H1 (cell line): ENCODE measurements at regions not wholly inside any gene's neighbourhood (a gene's known extent, or its start where the extent isn't known, plus 50 kb on each side); places are given as distances from the start of the nearest gene placed in this dataset.

Source experiments
- ASH2L ChIP-seq: fragments of 200-600, 300-600 bp; sonication (generic); IDR thresholded peaks from one replicate; pipeline ENCODE4 v1.7.1; 2017; ENCODE audit warnings: low read length
- EGR1 ChIP-seq: IDR thresholded peaks from 2 replicates; pipeline ENCODE4 v1.6.1; 2011; ENCODE audit warnings: low read depth, low read length, borderline replicate concordance
- EP300 ChIP-seq, 2 experiments: IDR thresholded peaks; 1 replicate in 1 of 2; 2 replicates in 1 of 2; pipeline ENCODE4 v1.6.1; 2011 to 2012; ENCODE audit warnings: low read depth in 2 of 2, low read length in 2 of 2, mild to moderate bottlenecking in 2 of 2, borderline replicate concordance in 1 of 2, inconsistent platforms in 1 of 2, moderate library complexity in 1 of 2
- EZH2 ChIP-seq: fragments of 200-600 bp; sonication (generic); IDR thresholded peaks from 2 replicates; pipeline ENCODE4 v1.7.1; 2012; ENCODE audit warnings: low read depth, mild to moderate bottlenecking, moderate library complexity, low read length, inconsistent platforms; ENCODE audit not compliant: severe bottlenecking
- HDAC2 ChIP-seq, 2 experiments: fragments of 300-600 bp in 1 of 2; sonication (generic) in 1 of 2; IDR thresholded peaks; 2 replicates each; pipeline ENCODE4 v1.6.1; 2011 to 2012; ENCODE audit warnings: low read depth in 2 of 2, low read length in 2 of 2, mild to moderate bottlenecking in 2 of 2, moderate library complexity in 2 of 2, borderline replicate concordance in 1 of 2, inconsistent platforms in 1 of 2
- MAFK ChIP-seq: IDR thresholded peaks from 2 replicates; pipeline ENCODE4 v1.6.1; 2012; ENCODE audit warnings: low read depth, mild to moderate bottlenecking, improper control_type of control experiment, low read length
- POLR2A ChIP-seq, 2 experiments: IDR thresholded peaks; 1 replicate in 1 of 2; 2 replicates in 1 of 2; pipeline ENCODE4 v1.6.1; 2011; ENCODE audit warnings: low read depth in 2 of 2, low read length in 2 of 2, mild to moderate bottlenecking in 2 of 2; ENCODE audit errors: control extremely low read depth in 1 of 2
- POLR2AphosphoS5 ChIP-seq: IDR thresholded peaks from 2 replicates; pipeline ENCODE4 v1.6.1; 2011; ENCODE audit warnings: low read depth, low read length
- POU5F1 ChIP-seq: IDR thresholded peaks from 2 replicates; pipeline ENCODE4 v1.6.1; 2011; ENCODE audit warnings: low read depth, mild to moderate bottlenecking, low read length, moderate library complexity
- RXRA ChIP-seq: IDR thresholded peaks from 2 replicates; pipeline ENCODE4 v1.6.1; 2011; ENCODE audit warnings: low read depth, mild to moderate bottlenecking, low read length, moderate library complexity; ENCODE audit not compliant: insufficient read depth
- TF ChIP-seq, protein P1 (sequence below), 3 experiments: IDR thresholded peaks; 1 replicate in 2 of 3; 2 replicates in 1 of 3; pipeline versions ENCODE4 v1.5.1 to v1.6.1; 2011; ENCODE audit warnings: low read length in 3 of 3, mild to moderate bottlenecking in 3 of 3, inconsistent platforms in 2 of 3, low read depth in 1 of 3, moderate library complexity in 1 of 3; ENCODE audit not compliant: insufficient read depth in 1 of 3; ENCODE audit errors: control extremely low read depth in 1 of 3
- TF ChIP-seq, protein P2 (sequence below): IDR thresholded peaks from 2 replicates; pipeline ENCODE4 v1.6.1; 2012; ENCODE audit warnings: inconsistent platforms

DNA sequence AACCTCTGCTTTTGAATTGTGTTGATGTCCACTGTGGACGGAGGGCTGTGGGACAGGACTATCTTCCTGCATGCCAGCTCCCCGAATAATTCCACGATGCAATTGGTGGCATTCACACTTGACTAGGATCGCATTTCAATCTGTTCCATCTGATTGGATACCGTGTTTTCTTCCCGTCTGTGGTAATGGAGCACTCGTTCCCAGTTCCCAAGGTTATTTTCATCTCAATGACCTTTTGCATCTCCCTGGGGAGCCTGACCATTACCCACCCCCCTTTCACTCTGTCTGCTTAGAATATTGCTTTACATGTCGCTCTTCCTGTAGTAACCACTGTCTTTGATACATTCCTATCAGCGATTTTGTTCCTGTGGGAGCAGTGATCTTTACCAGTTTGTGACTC, 402.2 kb upstream of the WWC1 start:
- TF ChIP-seq EZH2 = no peak
- TF ChIP-seq POU5F1 = no peak
- no peak for TF ChIP-seq POLR2A (IDR thresholded peaks at IDR 0.05; ENCODE audit: control extremely low read depth in 1 of 2, low read depth in 2 of 2, low read length in 2 of 2)
- TF ChIP-seq POLR2AphosphoS5 = no peak
- TF ChIP-seq, protein P1, sequence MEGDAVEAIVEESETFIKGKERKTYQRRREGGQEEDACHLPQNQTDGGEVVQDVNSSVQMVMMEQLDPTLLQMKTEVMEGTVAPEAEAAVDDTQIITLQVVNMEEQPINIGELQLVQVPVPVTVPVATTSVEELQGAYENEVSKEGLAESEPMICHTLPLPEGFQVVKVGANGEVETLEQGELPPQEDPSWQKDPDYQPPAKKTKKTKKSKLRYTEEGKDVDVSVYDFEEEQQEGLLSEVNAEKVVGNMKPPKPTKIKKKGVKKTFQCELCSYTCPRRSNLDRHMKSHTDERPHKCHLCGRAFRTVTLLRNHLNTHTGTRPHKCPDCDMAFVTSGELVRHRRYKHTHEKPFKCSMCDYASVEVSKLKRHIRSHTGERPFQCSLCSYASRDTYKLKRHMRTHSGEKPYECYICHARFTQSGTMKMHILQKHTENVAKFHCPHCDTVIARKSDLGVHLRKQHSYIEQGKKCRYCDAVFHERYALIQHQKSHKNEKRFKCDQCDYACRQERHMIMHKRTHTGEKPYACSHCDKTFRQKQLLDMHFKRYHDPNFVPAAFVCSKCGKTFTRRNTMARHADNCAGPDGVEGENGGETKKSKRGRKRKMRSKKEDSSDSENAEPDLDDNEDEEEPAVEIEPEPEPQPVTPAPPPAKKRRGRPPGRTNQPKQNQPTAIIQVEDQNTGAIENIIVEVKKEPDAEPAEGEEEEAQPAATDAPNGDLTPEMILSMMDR (IDR thresholded peaks at IDR 0.05; ENCODE audit: control extremely low read depth in 1 of 3, insufficient read depth in 1 of 3, low read depth in 1 of 3, low read length in 3 of 3) = no peak
- TF ChIP-seq EP300 (IDR thresholded peaks at IDR 0.05; ENCODE audit: borderline replicate concordance in 1 of 2, low read depth in 2 of 2, low read length in 2 of 2) = no peak
- no peak for TF ChIP-seq EGR1
- no peak for TF ChIP-seq MAFK
- TF ChIP-seq, protein P2, sequence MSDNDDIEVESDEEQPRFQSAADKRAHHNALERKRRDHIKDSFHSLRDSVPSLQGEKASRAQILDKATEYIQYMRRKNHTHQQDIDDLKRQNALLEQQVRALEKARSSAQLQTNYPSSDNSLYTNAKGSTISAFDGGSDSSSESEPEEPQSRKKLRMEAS = no peak
- no peak for TF ChIP-seq ASH2L
- no peak for TF ChIP-seq HDAC2 (IDR thresholded peaks at IDR 0.05; ENCODE audit: borderline replicate concordance in 1 of 2, low read depth in 2 of 2, low read length in 2 of 2)
- no peak for TF ChIP-seq RXRA
